ENCODE measurements at regions not wholly inside any gene's neighbourhood (a gene's known extent, or its start where the extent isn't known, plus 50 kb on each side); places are given as distances from the start of the nearest gene placed in this dataset.

GRCh38 chr10:61067671-61068336 is 123.8 kb upstream of the RHOBTB1 start:
- Histone ChIP-seq H3K9ac (ENCODE audit: low read depth, low read length) (no peak overlapping the region), H3K9me3 (ENCODE audit: control insufficient read depth, insufficient read depth, low read length) (no peaks in the 10 kb centered on the region), H3K4me3 (ENCODE audit: low read depth, low read length) (no peak overlapping the region), H3K27me3 (ENCODE audit: control insufficient read depth, insufficient read depth, low read length) (no peaks in the 10 kb centered on the region), H3K27ac (ENCODE audit: low read depth, low read length) (no peak overlapping the region), H3K36me3 (ENCODE audit: control insufficient read depth, insufficient read depth, low read length) (no peaks in the 10 kb centered on the region), H3K4me1 (ENCODE audit: control insufficient read depth, insufficient read depth, low read length) (no peaks in the 10 kb centered on the region)

DNA sequence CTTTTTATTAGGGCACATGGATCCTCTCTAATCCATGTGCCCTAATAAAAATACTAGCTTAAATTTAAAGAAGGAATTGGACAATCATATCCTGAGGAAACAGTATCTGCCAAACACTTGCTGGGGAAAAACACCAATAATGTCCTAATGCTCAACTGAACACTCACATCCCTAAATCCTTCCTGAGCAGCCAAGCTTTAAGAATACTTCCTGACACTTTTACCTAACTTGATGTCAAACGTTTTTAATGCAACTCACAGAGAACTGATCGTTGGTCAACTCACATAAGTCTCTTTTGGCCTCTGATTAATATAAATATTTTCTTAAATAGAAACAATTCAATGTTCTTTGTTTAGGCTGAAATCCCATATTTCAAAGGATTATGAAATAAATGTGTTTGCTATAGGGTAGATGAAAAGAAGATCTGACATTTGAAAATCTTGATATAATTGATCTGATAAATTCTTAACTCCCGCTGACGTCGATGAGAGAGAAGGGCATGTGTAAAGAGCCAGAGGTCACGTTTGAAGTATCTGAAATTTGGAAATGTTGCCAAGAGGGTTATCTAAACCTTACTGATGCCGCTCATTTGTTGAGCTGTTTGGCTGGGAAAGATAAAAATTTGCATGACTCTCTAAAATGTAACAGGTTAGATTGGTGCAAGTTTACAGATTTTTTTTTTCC is 122.8 kb upstream of the RHOBTB1 start:
- no peaks in the 10 kb centered on the region for H3K36me3 ChIP-seq (ENCODE audit: control insufficient read depth, insufficient read depth, low read length)
- no peaks in the 10 kb centered on the region for H3K9me3 ChIP-seq (ENCODE audit: control insufficient read depth, insufficient read depth, low read length)
- H3K27ac ChIP-seq (ENCODE audit: low read depth, low read length) = no peak overlapping the region
- no peak overlapping the region for H3K9ac ChIP-seq (ENCODE audit: low read depth, low read length)
- no peaks in the 10 kb centered on the region for H3K27me3 ChIP-seq (ENCODE audit: control insufficient read depth, insufficient read depth, low read length)
- no peak overlapping the region for H3K4me3 ChIP-seq (ENCODE audit: low read depth, low read length)
- H3K4me1 ChIP-seq (ENCODE audit: control insufficient read depth, insufficient read depth, low read length) = no peaks in the 10 kb centered on the region

DNA sequence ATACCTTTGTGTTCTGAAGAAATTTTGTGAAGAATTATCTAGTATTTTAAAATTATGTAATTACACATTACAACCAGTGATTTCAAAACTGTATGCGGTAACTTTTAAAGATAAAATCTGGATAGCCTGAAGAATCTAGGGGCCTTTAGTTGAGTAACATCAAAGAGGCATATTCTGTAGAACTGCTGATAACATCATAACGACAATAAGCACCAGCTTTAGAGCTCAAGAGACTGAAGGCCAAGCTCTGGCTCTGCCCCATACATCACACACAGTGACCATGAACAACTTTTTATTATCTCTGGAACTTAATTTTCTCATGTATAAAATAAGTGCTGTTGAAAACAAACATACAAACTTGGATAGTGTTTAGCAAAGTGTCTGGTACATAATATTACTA is 121.1 kb upstream of the RHOBTB1 start:
- Histone ChIP-seq H3K4me3 (ENCODE audit: low read depth, low read length) (no peak overlapping the region), H3K27me3 (ENCODE audit: control insufficient read depth, insufficient read depth, low read length) (no peaks in the 10 kb centered on the region), H3K4me1 (ENCODE audit: control insufficient read depth, insufficient read depth, low read length) (no peaks in the 10 kb centered on the region), H3K9me3 (ENCODE audit: control insufficient read depth, insufficient read depth, low read length) (no peaks in the 10 kb centered on the region), H3K27ac (ENCODE audit: low read depth, low read length) (no peak overlapping the region), H3K36me3 (ENCODE audit: control insufficient read depth, insufficient read depth, low read length) (no peaks in the 10 kb centered on the region), H3K9ac (ENCODE audit: low read depth, low read length) (no peak overlapping the region)

DNA sequence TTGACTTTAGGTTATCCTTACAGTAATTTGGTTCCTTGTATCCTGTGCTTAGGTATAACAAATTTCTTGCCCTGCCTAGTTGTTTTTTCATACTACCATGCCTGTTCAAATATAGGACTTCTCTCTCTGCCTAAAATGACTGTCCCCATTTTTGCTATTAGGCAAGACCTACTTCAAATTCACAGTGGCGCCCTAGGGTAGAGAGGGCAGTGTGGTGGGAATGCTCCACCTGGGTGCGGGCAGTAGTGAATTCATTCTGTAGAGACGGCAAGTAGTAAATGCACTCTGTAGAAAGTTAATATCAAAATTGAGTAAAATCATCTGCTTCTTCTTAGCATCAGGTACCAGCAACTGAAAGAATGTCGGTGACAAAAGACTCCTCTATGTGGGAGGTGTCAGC is 120.4 kb upstream of the RHOBTB1 start:
- Histone ChIP-seq H3K9ac (ENCODE audit: low read depth, low read length) (no peak overlapping the region), H3K27me3 (ENCODE audit: control insufficient read depth, insufficient read depth, low read length) (no peaks in the 10 kb centered on the region), H3K4me1 (ENCODE audit: control insufficient read depth, insufficient read depth, low read length) (no peaks in the 10 kb centered on the region), H3K27ac (ENCODE audit: low read depth, low read length) (no peak overlapping the region), H3K4me3 (ENCODE audit: low read depth, low read length) (no peak overlapping the region), H3K9me3 (ENCODE audit: control insufficient read depth, insufficient read depth, low read length) (no peaks in the 10 kb centered on the region), H3K36me3 (ENCODE audit: control insufficient read depth, insufficient read depth, low read length) (no peaks in the 10 kb centered on the region)

GRCh38 chr10:61063901-61064300 is 119.9 kb upstream of the RHOBTB1 start:
- no peaks in the 10 kb centered on the region for H3K36me3 ChIP-seq (ENCODE audit: control insufficient read depth, insufficient read depth, low read length)
- H3K9ac ChIP-seq (ENCODE audit: low read depth, low read length) = no peak overlapping the region
- no peak overlapping the region for H3K4me3 ChIP-seq (ENCODE audit: low read depth, low read length)
- H3K27me3 ChIP-seq (ENCODE audit: control insufficient read depth, insufficient read depth, low read length) = no peaks in the 10 kb centered on the region
- H3K27ac ChIP-seq (ENCODE audit: low read depth, low read length) = no peak overlapping the region
- no peaks in the 10 kb centered on the region for H3K4me1 ChIP-seq (ENCODE audit: control insufficient read depth, insufficient read depth, low read length)
- H3K9me3 ChIP-seq (ENCODE audit: control insufficient read depth, insufficient read depth, low read length) = no peaks in the 10 kb centered on the region

- no peaks in the 10 kb centered on the region for H3K9me3 ChIP-seq (ENCODE audit: control insufficient read depth, insufficient read depth, low read length)
- no peaks in the 10 kb centered on the region for H3K36me3 ChIP-seq (ENCODE audit: control insufficient read depth, insufficient read depth, low read length)
- H3K4me1 ChIP-seq (ENCODE audit: control insufficient read depth, insufficient read depth, low read length) = no peaks in the 10 kb centered on the region
These were observed 119.0 kb upstream of the RHOBTB1 start for GRCh38 chr10:61063034-61063433.

GRCh38 chr10:61061923-61062504 is 118.0 kb upstream of the RHOBTB1 start:
- H3K9ac ChIP-seq (ENCODE audit: low read depth, low read length) = no peak overlapping the region
- no peak overlapping the region for H3K27ac ChIP-seq (ENCODE audit: low read depth, low read length)
- H3K27me3 ChIP-seq (ENCODE audit: control insufficient read depth, insufficient read depth, low read length) = no peaks in the 10 kb centered on the region
- no peaks in the 10 kb centered on the region for H3K4me1 ChIP-seq (ENCODE audit: control insufficient read depth, insufficient read depth, low read length)
- no peak overlapping the region for H3K4me3 ChIP-seq (ENCODE audit: low read depth, low read length)
- H3K9me3 ChIP-seq (ENCODE audit: control insufficient read depth, insufficient read depth, low read length) = no peaks in the 10 kb centered on the region
- H3K36me3 ChIP-seq (ENCODE audit: control insufficient read depth, insufficient read depth, low read length) = no peaks in the 10 kb centered on the region

More at GRCh38 chr10:61063034-61063433, 119.0 kb upstream of the RHOBTB1 start:
- no peak overlapping the region for H3K9ac ChIP-seq (ENCODE audit: low read depth, low read length)
- H3K4me3 ChIP-seq (ENCODE audit: low read depth, low read length) = no peak overlapping the region
- no peaks in the 10 kb centered on the region for H3K27me3 ChIP-seq (ENCODE audit: control insufficient read depth, insufficient read depth, low read length)
- H3K27ac ChIP-seq (ENCODE audit: low read depth, low read length) = no peak overlapping the region

GRCh38 chr10:61059636-61060035 is 115.7 kb upstream of the RHOBTB1 start:
- Histone ChIP-seq H3K36me3 (ENCODE audit: control insufficient read depth, insufficient read depth, low read length) (no peaks in the 10 kb centered on the region), H3K4me3 (ENCODE audit: low read depth, low read length) (no peak overlapping the region), H3K27ac (ENCODE audit: low read depth, low read length) (no peak overlapping the region)

GRCh38 chr10:61052469-61053205 is 108.7 kb upstream of the RHOBTB1 start:
- no peaks in the 10 kb centered on the region for H3K36me3 ChIP-seq (ENCODE audit: control insufficient read depth, insufficient read depth, low read length)
- H3K9ac ChIP-seq (ENCODE audit: low read depth, low read length) = no peak overlapping the region
- no peak overlapping the region for H3K4me3 ChIP-seq (ENCODE audit: low read depth, low read length)
- no peaks in the 10 kb centered on the region for H3K9me3 ChIP-seq (ENCODE audit: control insufficient read depth, insufficient read depth, low read length)
- peaks cover 15% of the 10 kb centered on the region; the same call in 1 of the 2 replicates for H3K4me1 ChIP-seq (ENCODE audit: control insufficient read depth, insufficient read depth, low read length)
- H3K27ac ChIP-seq (ENCODE audit: low read depth, low read length) = peak overlapping the region; percentile 28
- H3K27me3 ChIP-seq (ENCODE audit: control insufficient read depth, insufficient read depth, low read length) = no peaks in the 10 kb centered on the region

More at GRCh38 chr10:61059636-61060035, 115.7 kb upstream of the RHOBTB1 start:
- no peak overlapping the region for H3K9ac ChIP-seq (ENCODE audit: low read depth, low read length)
- H3K9me3 ChIP-seq (ENCODE audit: control insufficient read depth, insufficient read depth, low read length) = no peaks in the 10 kb centered on the region
- H3K27me3 ChIP-seq (ENCODE audit: control insufficient read depth, insufficient read depth, low read length) = no peaks in the 10 kb centered on the region
- no peaks in the 10 kb centered on the region for H3K4me1 ChIP-seq (ENCODE audit: control insufficient read depth, insufficient read depth, low read length)

DNA sequence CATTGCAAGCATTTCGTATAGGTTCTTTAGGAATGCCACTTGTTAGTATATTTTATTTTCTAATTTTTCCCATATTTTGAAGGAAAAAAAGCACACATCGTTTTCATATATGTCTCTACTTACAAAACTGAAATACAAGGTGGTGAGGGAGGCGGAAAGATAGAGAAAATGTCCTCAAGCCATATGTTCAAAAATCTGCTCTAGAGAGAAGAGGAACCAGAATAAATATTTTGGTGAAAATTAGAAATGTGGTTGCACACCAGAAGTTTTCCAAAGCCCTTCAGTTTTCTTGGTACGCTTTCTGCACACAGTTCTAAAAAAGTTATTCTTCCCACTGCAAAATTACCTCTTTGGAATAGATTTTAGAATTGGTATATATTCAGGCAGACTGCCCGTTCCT is 107.4 kb upstream of the RHOBTB1 start:
- H3K9me3 ChIP-seq (ENCODE audit: control insufficient read depth, insufficient read depth, low read length) = no peaks in the 10 kb centered on the region
- no peaks in the 10 kb centered on the region for H3K36me3 ChIP-seq (ENCODE audit: control insufficient read depth, insufficient read depth, low read length)
- H3K27ac ChIP-seq (ENCODE audit: low read depth, low read length) = no peak overlapping the region
- peaks cover 15% of the 10 kb centered on the region; the same call in 1 of the 2 replicates for H3K4me1 ChIP-seq (ENCODE audit: control insufficient read depth, insufficient read depth, low read length)
- no peak overlapping the region for H3K9ac ChIP-seq (ENCODE audit: low read depth, low read length)
- H3K27me3 ChIP-seq (ENCODE audit: control insufficient read depth, insufficient read depth, low read length) = no peaks in the 10 kb centered on the region
- no peak overlapping the region for H3K4me3 ChIP-seq (ENCODE audit: low read depth, low read length)
